Skeletal muscle tissue (tissue), 3 donors: ENCODE measurements at regions not wholly inside any gene's neighbourhood (a gene's known extent, or its start where the extent isn't known, plus 50 kb on each side); places are given as distances from the start of the nearest gene placed in this dataset.

Experiments used
- H3K27ac ChIP-seq: one replicate; pipeline ENCODE4 v1.7.0; 2013; ENCODE audit warnings: mild to moderate bottlenecking, low read depth, low read length, inconsistent platforms
- H3K27me3 ChIP-seq, 3 donors: one replicate each; pipeline ENCODE4 v1.7.0; 2013; ENCODE audit warnings: low read length in 3 of 3; ENCODE audit not compliant: control insufficient read depth in 3 of 3, insufficient read depth in 3 of 3
- H3K36me3 ChIP-seq, 3 donors: one replicate each; pipeline ENCODE4 v1.7.0; 2013; ENCODE audit warnings: low read length in 3 of 3; ENCODE audit not compliant: control insufficient read depth in 3 of 3, insufficient read depth in 3 of 3
- H3K4me1 ChIP-seq, 3 donors: one replicate each; pipeline ENCODE4 v1.7.0; 2013; ENCODE audit warnings: low read length in 3 of 3, mild to moderate bottlenecking in 3 of 3; ENCODE audit not compliant: control insufficient read depth in 3 of 3, insufficient read depth in 3 of 3
- H3K4me3 ChIP-seq, 3 donors: one replicate each; pipeline ENCODE4 v1.7.0; 2013; ENCODE audit warnings: low read length in 3 of 3
- H3K9ac ChIP-seq, 3 donors: one replicate each; pipeline ENCODE4 v1.7.0; 2013; ENCODE audit warnings: low read length in 3 of 3, mild to moderate bottlenecking in 3 of 3, moderate library complexity in 2 of 3, low read depth in 1 of 3
- H3K9me3 ChIP-seq, 3 donors: one replicate each; pipeline ENCODE4 v1.7.0; 2013; ENCODE audit warnings: low read length in 3 of 3; ENCODE audit not compliant: control insufficient read depth in 3 of 3
- donor health status: Osteomylitis.

- Histone ChIP-seq H3K9ac (no peak overlapping the region), H3K27ac (no peak overlapping the region), H3K36me3 (no peaks in the 10 kb centered on the region), H3K4me3 (no peak overlapping the region), H3K4me1 (no peaks in the 10 kb centered on the region), H3K27me3 (no peaks in the 10 kb centered on the region), H3K9me3 (no peaks in the 10 kb centered on the region)
Observed at GRCh38 chr9:107064378-107064777, 201.4 kb downstream of the ZNF462 start.

GRCh38 chr9:107065549-107065948, 202.6 kb downstream of the ZNF462 start:
- Histone ChIP-seq H3K9ac (no peak overlapping the region), H3K4me1 (no peaks in the 10 kb centered on the region)

GRCh38 chr9:107067739-107068416, 204.9 kb downstream of the ZNF462 start:
- Histone ChIP-seq H3K27me3 (no peaks in the 10 kb centered on the region), H3K9me3 (no peaks in the 10 kb centered on the region), H3K27ac (no peak overlapping the region), H3K36me3 (no peaks in the 10 kb centered on the region), H3K4me1 (no peaks in the 10 kb centered on the region), H3K9ac (no peak overlapping the region), H3K4me3 (no peak overlapping the region)

More at GRCh38 chr9:107065549-107065948, 202.6 kb downstream of the ZNF462 start:
- no peaks in the 10 kb centered on the region for H3K9me3 ChIP-seq
- no peak overlapping the region for H3K4me3 ChIP-seq
- H3K27me3 ChIP-seq, result no peaks in the 10 kb centered on the region
- no peaks in the 10 kb centered on the region for H3K36me3 ChIP-seq
- H3K27ac ChIP-seq, result no peak overlapping the region

- H3K4me3 ChIP-seq, result no peak overlapping the region
- no peaks in the 10 kb centered on the region for H3K4me1 ChIP-seq
- no peak overlapping the region for H3K9ac ChIP-seq
- H3K9me3 ChIP-seq, result no peaks in the 10 kb centered on the region
- no peak overlapping the region for H3K27ac ChIP-seq
- no peaks in the 10 kb centered on the region for H3K27me3 ChIP-seq
- H3K36me3 ChIP-seq, result no peaks in the 10 kb centered on the region
Observed at GRCh38 chr9:107068581-107068980, 205.6 kb downstream of the ZNF462 start.

GRCh38 chr9:107070586-107070985, 207.6 kb downstream of the ZNF462 start:
- H3K4me3 ChIP-seq, result no peak overlapping the region
- no peaks in the 10 kb centered on the region for H3K9me3 ChIP-seq
- H3K36me3 ChIP-seq, result no peaks in the 10 kb centered on the region
- H3K27ac ChIP-seq, result no peak overlapping the region
- no peak overlapping the region for H3K9ac ChIP-seq
- no peaks in the 10 kb centered on the region for H3K4me1 ChIP-seq
- H3K27me3 ChIP-seq, result no peaks in the 10 kb centered on the region

GRCh38 chr9:107078061-107078460, 205.0 kb upstream of the RAD23B start:
- Histone ChIP-seq H3K27me3 (no peaks in the 10 kb centered on the region), H3K36me3 (no peaks in the 10 kb centered on the region), H3K4me3 (no peak overlapping the region), H3K9me3 (no peaks in the 10 kb centered on the region), H3K27ac (no peak overlapping the region), H3K4me1 (peaks cover 0 to 2% (median 0%) of the 10 kb centered on the region in 3 donors), H3K9ac (no peak overlapping the region)

- Histone ChIP-seq H3K4me1 (peaks cover 0 to 2% (median 0%) of the 10 kb centered on the region in 3 donors), H3K9ac (peak overlapping the region in 1 of 3 donors; percentile 20), H3K36me3 (no peaks in the 10 kb centered on the region), H3K4me3 (no peak overlapping the region), H3K27me3 (no peaks in the 10 kb centered on the region), H3K9me3 (no peaks in the 10 kb centered on the region), H3K27ac (no peak overlapping the region)
Observed at GRCh38 chr9:107079589-107079988, 203.5 kb upstream of the RAD23B start.

GRCh38 chr9:107080130-107080529, 202.9 kb upstream of the RAD23B start:
- Histone ChIP-seq H3K4me1 (peaks cover 0 to 2% (median 0%) of the 10 kb centered on the region in 3 donors), H3K27ac (no peak overlapping the region), H3K27me3 (no peaks in the 10 kb centered on the region), H3K9ac (peak overlapping the region in 1 of 3 donors; percentile 20), H3K4me3 (no peak overlapping the region), H3K9me3 (no peaks in the 10 kb centered on the region), H3K36me3 (no peaks in the 10 kb centered on the region)

GRCh38 chr9:107086460-107086859, 196.6 kb upstream of the RAD23B start:
- H3K27me3 ChIP-seq, result no peaks in the 10 kb centered on the region
- H3K36me3 ChIP-seq, result no peaks in the 10 kb centered on the region

GRCh38 chr9:107087222-107087621, 195.9 kb upstream of the RAD23B start:
- peaks cover 6 to 15% (median 6%) of the 10 kb centered on the region in 3 donors for H3K4me1 ChIP-seq
- no peak overlapping the region for H3K27ac ChIP-seq
- no peak overlapping the region for H3K4me3 ChIP-seq
- H3K9me3 ChIP-seq, result peaks cover 0 to 2% (median 0%) of the 10 kb centered on the region in 3 donors
- H3K9ac ChIP-seq, result no peak overlapping the region
- no peaks in the 10 kb centered on the region for H3K27me3 ChIP-seq
- H3K36me3 ChIP-seq, result no peaks in the 10 kb centered on the region

More at GRCh38 chr9:107086460-107086859, 196.6 kb upstream of the RAD23B start:
- H3K4me3 ChIP-seq, result no peak overlapping the region
- peaks cover 6 to 15% (median 6%) of the 10 kb centered on the region in 3 donors for H3K4me1 ChIP-seq
- H3K9me3 ChIP-seq, result peaks cover 0 to 2% (median 0%) of the 10 kb centered on the region in 3 donors
- H3K27ac ChIP-seq, result no peak overlapping the region
- H3K9ac ChIP-seq, result no peak overlapping the region
